Activated CD8-positive, alpha-beta memory T cell treated with anti-CD3 and anti-CD28 coated beads, Interleukin-2, amount 10 ng/mL, durations not matched to agents 7 days and 5 days (primary cell): ENCODE measurements at regions not wholly inside any gene's neighbourhood (a gene's known extent, or its start where the extent isn't known, plus 50 kb on each side); places are given as distances from the start of the nearest gene placed in this dataset.

ENCODE experiments used
- ATAC-seq: fragments of 150-1000 bp; cut with Tn5 transposase; one replicate; pipeline ENCODE4 v1.10.0; 2021; ENCODE audit warnings: moderate library complexity
- CTCF ChIA-PET: fragments of 350-600 bp; sonication (Branson Sonifier 250); formaldehyde crosslinking; loops from one replicate; lab custom pipeline; 2021; ENCODE audit warnings: antibody characterized with exemption; lab: Charles Lee
- DNase-seq: peaks from one replicate; pipeline ENCODE4 v3.0.0-alpha.2; 2020
- H3K27ac Mint-ChIP-seq: one replicate; pipeline ENCODE4 v1.8.0; 2021; ENCODE audit warnings: mild to moderate bottlenecking, mixed read lengths
- H3K27me3 Mint-ChIP-seq: one replicate; pipeline ENCODE4 v1.8.0; 2021; ENCODE audit warnings: mixed read lengths
- H3K36me3 Mint-ChIP-seq: one replicate; pipeline ENCODE4 v1.8.0; 2021; ENCODE audit warnings: mild to moderate bottlenecking, mixed read lengths
- H3K4me1 Mint-ChIP-seq: one replicate; pipeline ENCODE4 v1.8.0; 2021; ENCODE audit warnings: mixed read lengths
- H3K4me3 Mint-ChIP-seq: one replicate; pipeline ENCODE4 v1.8.0; 2021; ENCODE audit warnings: mild to moderate bottlenecking, moderate library complexity, mixed read lengths
- H3K9me3 Mint-ChIP-seq: one replicate; pipeline ENCODE4 v1.8.0; 2022; ENCODE audit warnings: low read depth, mixed read lengths

DNA sequence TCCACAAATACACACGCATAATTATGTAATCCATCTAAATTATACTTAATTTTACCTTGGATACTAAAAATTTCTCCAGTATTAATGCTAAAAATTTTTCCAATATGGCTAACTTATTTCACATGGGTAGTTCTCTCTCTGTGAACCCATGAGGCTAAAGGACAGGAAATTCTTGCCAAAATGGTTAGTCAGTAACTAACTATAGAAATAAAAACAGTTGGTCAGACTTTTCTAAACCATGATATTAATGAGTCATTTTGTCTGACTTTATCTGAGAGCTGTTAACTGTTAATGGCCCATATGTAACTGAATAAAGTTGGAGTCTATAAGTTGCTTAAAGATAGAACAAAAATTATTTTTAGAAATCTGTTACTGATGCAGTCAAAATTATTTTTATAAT, 549.4 kb downstream of the TLL1 start:
- no peak for ATAC-seq
- no peak for DNase-seq
- CTCF ChIA-PET, result no interaction called here
- Mint-ChIP-seq H3K4me3 (no peak overlapping the region), H3K27me3 (no peaks in the 10 kb centered on the region), H3K27ac (no peak overlapping the region), H3K36me3 (no peaks in the 10 kb centered on the region), H3K4me1 (no peaks in the 10 kb centered on the region), H3K9me3 (peaks cover 12% of the 10 kb centered on the region)

DNA sequence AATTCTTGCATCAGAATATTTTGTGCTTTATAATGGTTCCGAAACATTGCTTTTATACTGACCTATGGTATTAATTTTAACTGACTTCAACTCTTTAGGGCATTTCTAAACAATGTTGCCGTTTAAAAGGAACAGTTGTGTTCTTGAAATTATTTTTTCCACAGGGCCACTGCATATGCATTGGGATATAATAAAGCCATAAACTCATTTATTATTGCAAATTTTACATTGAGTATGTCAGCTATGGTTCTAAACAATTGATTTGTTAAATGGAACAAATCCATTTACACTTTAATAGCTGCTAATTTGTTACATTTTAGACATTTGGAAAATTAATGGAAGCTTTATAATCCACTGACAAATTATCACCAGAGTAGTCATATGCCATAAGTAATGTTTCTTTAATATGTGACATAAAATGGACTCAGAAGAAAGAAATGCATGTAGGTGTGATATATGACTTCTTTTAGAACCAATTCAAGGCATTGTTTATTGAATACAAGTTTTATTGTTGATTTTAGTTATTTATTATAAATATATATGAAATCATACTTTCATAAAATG, 553.3 kb downstream of the TLL1 start:
- ATAC-seq (no peak), DNase-seq (no peak)
- Mint-ChIP-seq H3K9me3 (peaks cover 6% of the 10 kb centered on the region), H3K4me1 (no peaks in the 10 kb centered on the region), H3K4me3 (no peak overlapping the region), H3K27ac (no peak overlapping the region), H3K36me3 (no peaks in the 10 kb centered on the region), H3K27me3 (no peaks in the 10 kb centered on the region)
- CTCF ChIA-PET, result no interaction called here

DNA sequence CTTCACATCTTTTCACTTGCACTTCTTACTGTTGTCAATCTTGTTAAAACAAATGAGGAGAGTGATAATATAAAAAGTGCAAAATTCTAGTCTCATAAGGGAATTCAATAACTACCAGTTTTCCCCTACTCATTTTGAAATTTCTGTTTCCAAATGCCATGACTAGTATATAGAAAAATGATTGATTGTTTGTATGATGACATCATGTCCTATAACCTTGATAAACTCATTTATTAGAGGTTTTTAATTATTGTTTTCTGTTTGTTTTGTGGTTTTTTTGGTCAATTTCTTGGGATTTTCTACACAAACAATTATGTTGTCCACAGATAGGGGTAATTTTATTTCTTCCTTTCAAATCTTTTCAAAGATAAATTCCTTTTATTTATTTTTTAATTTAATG, 559.1 kb downstream of the TLL1 start:
- no peak overlapping the region for H3K27ac Mint-ChIP-seq
- H3K4me1 Mint-ChIP-seq, result no peaks in the 10 kb centered on the region
- no peak for ATAC-seq
- H3K9me3 Mint-ChIP-seq, result peaks cover 4% of the 10 kb centered on the region
- CTCF ChIA-PET, result no interaction called here
- H3K36me3 Mint-ChIP-seq, result no peaks in the 10 kb centered on the region
- no peaks in the 10 kb centered on the region for H3K27me3 Mint-ChIP-seq
- no peak for DNase-seq
- no peak overlapping the region for H3K4me3 Mint-ChIP-seq

DNA sequence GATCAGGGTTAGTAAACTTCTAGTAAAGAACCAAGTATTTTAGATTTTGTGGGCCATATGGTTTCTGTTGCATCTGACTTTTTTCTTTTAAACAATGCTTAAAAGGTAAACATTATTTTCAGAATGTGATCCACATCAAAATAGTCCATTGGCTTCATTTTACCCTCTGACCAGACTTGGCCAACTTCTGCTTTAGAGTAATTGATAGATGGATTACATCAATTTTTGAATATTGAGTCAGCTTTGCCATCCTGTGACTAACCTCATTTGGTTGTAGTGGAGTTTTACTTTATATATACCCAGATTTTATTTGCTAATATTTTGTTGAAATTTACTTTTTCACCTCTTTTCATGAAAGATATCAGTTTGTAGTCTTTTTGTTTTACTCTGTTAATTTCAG, 559.8 kb downstream of the TLL1 start:
- Mint-ChIP-seq H3K36me3 (no peaks in the 10 kb centered on the region), H3K9me3 (peaks cover 4% of the 10 kb centered on the region), H3K4me3 (no peak overlapping the region), H3K4me1 (no peaks in the 10 kb centered on the region), H3K27me3 (no peaks in the 10 kb centered on the region), H3K27ac (no peak overlapping the region)
- ATAC-seq (no peak), DNase-seq (no peak)
- CTCF ChIA-PET, result no interaction called here

DNA sequence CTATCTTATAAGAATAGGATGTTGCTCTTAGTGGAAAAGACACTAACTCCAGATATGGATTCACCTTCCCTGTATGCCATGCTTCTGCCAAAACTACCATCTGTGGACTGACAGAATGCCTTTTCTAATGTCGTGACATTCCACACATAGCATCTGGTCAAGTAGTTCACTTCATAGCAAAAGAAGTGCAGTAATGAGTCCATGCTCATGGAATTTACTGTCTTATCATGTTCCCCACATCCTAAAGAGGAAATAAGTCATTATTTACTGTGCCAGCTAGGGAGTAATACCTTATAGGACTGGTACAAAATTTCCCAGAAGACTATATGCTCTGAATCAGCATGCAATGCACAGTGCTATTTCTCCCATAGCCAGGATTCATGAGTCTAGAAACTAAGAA, 562.4 kb downstream of the TLL1 start:
- DNase-seq (no peak), ATAC-seq (no peak)
- CTCF ChIA-PET, result no interaction called here
- Mint-ChIP-seq H3K27me3 (no peaks in the 10 kb centered on the region), H3K4me1 (no peaks in the 10 kb centered on the region), H3K27ac (no peak overlapping the region), H3K36me3 (no peaks in the 10 kb centered on the region), H3K4me3 (no peak overlapping the region), H3K9me3 (no peaks in the 10 kb centered on the region)

DNA sequence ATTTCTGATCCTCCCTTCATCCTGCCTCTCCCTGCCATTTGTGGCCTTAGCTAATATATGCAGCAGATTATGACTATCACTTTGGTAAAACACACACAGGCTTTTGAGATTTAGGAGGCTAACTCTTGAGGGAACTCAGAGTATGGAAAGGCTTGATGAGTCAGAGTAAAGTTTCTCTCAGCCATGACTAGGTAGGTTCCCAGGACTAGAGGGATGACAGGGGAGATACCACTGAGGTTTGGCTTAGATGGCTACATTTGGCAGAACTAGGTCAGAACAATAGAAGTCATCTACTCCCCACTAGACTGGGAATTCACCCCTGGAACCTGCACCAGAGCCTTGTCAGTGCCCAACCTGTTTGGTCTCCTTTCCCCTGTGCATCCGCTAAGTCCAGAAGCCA, 585.7 kb downstream of the TLL1 start:
- Mint-ChIP-seq H3K4me1 (no peaks in the 10 kb centered on the region), H3K9me3 (peaks cover 1% of the 10 kb centered on the region), H3K27ac (no peak overlapping the region), H3K36me3 (no peaks in the 10 kb centered on the region), H3K27me3 (no peaks in the 10 kb centered on the region), H3K4me3 (no peak overlapping the region)
- CTCF ChIA-PET, result no interaction called here
- no peak for DNase-seq
- ATAC-seq, result no peak

DNA sequence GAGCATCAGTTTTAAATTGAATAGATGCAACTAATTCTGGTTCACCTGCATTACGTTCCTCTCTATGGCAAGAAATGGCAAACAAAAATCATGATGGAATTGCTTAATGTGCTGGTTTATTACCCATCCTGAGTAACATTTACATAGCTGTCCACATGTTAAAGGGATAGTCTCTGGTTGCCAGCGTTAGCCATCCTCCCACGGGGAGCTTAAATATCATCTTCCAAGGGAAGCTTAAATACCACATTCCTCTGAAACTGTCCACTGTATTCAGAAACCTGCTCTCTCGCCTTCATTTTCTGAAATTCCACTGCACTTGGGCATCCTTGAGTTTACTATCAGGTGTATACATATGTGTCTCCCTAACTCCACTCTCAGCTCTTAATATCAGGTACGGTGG, 586.6 kb downstream of the TLL1 start:
- Mint-ChIP-seq H3K4me3 (no peak overlapping the region), H3K36me3 (no peaks in the 10 kb centered on the region), H3K4me1 (no peaks in the 10 kb centered on the region), H3K27me3 (no peaks in the 10 kb centered on the region), H3K27ac (no peak overlapping the region), H3K9me3 (no peaks in the 10 kb centered on the region)
- CTCF ChIA-PET, result no interaction called here
- DNase-seq (no peak), ATAC-seq (no peak)

DNA sequence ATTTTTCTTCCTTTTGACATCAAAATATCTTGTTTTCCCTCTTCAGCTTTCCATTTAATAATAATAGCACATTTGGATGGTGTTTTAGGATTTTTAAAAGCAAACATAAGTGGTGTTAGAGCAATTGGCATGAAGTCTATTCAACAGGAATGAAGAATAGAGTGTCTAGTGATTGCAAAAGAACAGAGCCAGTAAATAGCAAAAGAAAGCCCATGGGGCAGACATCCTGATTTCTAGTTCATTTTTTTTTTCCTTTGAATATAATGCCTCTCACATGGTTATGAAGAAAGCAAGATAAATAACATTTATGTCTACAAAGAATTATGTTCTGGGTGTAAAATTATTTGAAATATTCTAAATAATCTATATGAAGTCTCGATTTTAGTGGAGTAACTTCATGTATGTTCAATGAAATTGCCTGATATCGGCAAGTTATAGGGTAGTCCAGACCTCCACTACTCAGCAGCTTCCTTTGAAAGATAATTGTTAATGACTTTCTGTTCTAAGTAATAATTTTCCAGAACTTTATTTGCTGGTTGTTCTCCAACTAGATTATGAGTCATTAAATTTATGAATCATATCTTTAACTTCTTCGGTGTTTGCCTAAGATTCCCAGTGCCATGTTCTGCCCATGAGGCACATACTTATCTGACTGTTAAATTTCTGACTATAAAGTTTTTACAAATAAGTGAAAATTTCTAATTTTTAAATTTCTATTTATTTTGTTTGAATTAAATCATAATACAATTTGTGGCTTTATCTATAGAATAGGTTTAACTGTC, 587.9 kb downstream of the TLL1 start:
- no peak overlapping the region for H3K27ac Mint-ChIP-seq
- ATAC-seq, result no peak
- CTCF ChIA-PET, result no interaction called here

DNA sequence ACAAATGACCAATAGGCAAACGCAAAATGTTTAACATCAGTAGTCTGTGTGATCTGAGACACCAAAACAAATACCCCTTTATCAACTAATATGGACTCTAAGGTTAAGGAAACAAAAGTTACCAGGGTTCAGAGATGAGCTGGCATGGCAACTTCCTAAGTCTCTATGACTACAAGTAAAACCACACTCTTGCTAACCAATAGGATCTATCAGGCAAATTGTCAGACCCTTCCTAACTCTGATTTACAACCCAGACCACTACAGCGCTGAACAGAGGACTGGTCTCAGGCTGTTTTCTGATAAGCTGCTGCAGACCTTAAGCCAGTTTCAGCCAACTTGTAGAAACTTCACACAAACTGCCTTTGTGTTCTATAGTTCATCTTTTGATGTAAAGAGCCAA, 608.0 kb downstream of the TLL1 start:
- peaks cover 4% of the 10 kb centered on the region for H3K9me3 Mint-ChIP-seq
- no peaks in the 10 kb centered on the region for H3K36me3 Mint-ChIP-seq
- CTCF ChIA-PET, result no interaction called here
- H3K27ac Mint-ChIP-seq, result no peak overlapping the region
- no peaks in the 10 kb centered on the region for H3K4me1 Mint-ChIP-seq
- no peaks in the 10 kb centered on the region for H3K27me3 Mint-ChIP-seq
- DNase-seq (no peak), ATAC-seq (no peak)
- H3K4me3 Mint-ChIP-seq, result no peak overlapping the region

More for the DNA sequence above, 587.9 kb downstream of the TLL1 start:
- H3K9me3 Mint-ChIP-seq, result no peaks in the 10 kb centered on the region
- DNase-seq, result no peak
- H3K27me3 Mint-ChIP-seq, result no peaks in the 10 kb centered on the region
- no peaks in the 10 kb centered on the region for H3K4me1 Mint-ChIP-seq
- H3K36me3 Mint-ChIP-seq, result no peaks in the 10 kb centered on the region
- H3K4me3 Mint-ChIP-seq, result no peak overlapping the region

DNA sequence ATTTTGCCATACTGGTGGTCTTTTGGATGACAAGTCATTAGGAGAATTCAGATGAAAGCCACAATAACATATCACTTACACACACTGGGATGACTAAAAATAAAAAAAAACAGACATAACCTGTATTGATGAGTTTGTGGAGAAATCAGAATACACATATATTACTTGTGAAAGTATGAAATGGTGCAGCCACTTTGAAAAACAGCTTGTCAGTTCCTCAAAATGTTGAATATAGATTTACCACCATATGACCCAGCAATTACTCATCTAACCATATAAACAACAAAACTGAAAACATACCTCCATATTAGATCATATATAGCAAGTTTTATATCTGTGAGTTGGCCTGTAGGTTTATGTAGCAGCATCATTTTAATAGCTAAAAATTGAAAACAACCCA, 608.7 kb downstream of the TLL1 start:
- H3K27ac Mint-ChIP-seq, result no peak overlapping the region
- CTCF ChIA-PET, result no interaction called here
- DNase-seq, result no peak
- ATAC-seq, result no peak
- H3K9me3 Mint-ChIP-seq, result peaks cover 4% of the 10 kb centered on the region
- H3K4me3 Mint-ChIP-seq, result no peak overlapping the region
- H3K36me3 Mint-ChIP-seq, result no peaks in the 10 kb centered on the region
- no peaks in the 10 kb centered on the region for H3K27me3 Mint-ChIP-seq
- H3K4me1 Mint-ChIP-seq, result no peaks in the 10 kb centered on the region

DNA sequence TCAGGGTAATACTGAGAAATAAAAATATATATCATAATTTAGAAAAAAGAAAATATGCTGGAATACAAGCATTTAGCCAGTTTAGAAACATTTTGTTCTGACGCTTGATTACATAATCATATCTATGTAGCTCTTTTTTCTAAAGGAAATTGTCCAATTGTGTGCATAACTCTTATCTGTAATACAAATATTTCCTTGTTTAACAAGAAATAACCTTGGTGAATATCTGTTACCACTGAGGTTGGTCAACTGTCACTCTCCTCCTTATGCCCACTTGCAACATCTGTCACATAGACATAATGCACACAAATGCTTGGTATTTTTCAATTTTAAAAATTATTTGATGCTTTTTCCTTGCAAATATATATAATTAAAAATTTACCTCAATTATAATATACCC, 609.7 kb downstream of the TLL1 start:
- H3K27me3 Mint-ChIP-seq, result no peaks in the 10 kb centered on the region
- H3K4me3 Mint-ChIP-seq, result no peak overlapping the region
- no peak for ATAC-seq
- no peaks in the 10 kb centered on the region for H3K4me1 Mint-ChIP-seq
- CTCF ChIA-PET, result no interaction called here
- no peak overlapping the region for H3K27ac Mint-ChIP-seq
- DNase-seq, result no peak
- H3K36me3 Mint-ChIP-seq, result no peaks in the 10 kb centered on the region
- peaks cover 4% of the 10 kb centered on the region for H3K9me3 Mint-ChIP-seq

DNA sequence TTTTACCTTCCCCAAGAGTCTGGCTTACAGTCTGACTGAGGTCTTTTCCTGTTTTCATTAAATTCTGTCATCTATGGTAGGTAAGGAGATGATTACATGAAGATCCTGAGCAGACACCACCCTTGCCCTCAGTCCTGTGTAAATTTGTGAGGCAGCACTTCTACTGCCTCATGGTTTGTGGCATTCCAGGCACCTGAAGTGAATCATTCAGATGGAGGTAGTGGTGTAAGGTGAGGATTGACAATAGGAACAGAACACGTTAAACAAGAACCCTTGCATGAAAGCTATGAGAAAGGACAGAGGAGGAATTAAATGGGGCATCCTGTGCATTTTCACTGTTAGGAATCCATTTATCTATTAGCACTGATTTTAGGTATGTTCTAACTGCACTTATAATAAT, 618.6 kb downstream of the TLL1 start:
- no peaks in the 10 kb centered on the region for H3K9me3 Mint-ChIP-seq
- ATAC-seq, result no peak

DNA sequence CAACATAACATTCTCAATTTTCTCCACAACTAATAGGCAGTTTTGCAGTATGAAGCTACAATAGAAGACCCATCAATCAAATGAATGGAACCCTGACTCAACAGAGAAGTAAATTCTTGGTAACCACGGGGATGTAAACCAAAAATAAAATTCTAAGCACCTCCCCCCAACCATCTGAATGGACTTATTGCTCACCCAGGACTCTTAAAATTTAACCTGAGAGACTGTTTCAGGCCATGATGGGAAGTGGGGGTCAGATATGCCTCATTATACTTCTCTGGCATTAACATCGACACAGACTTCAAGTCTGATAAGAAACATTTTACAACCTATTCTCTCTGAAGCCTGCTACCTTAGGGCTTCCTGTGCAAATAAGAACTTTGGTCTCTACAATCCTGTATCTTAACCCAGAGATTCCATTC, 620.9 kb downstream of the TLL1 start:
- no peak overlapping the region for H3K27ac Mint-ChIP-seq
- no peak overlapping the region for H3K4me3 Mint-ChIP-seq
- no peaks in the 10 kb centered on the region for H3K4me1 Mint-ChIP-seq
- CTCF ChIA-PET, result no interaction called here
- no peaks in the 10 kb centered on the region for H3K27me3 Mint-ChIP-seq
- H3K9me3 Mint-ChIP-seq, result peaks cover 2% of the 10 kb centered on the region
- no peaks in the 10 kb centered on the region for H3K36me3 Mint-ChIP-seq
- DNase-seq, result no peak
- ATAC-seq, result no peak

More for the DNA sequence above, 618.6 kb downstream of the TLL1 start:
- Mint-ChIP-seq H3K27ac (no peak overlapping the region), H3K4me3 (no peak overlapping the region), H3K4me1 (no peaks in the 10 kb centered on the region), H3K27me3 (no peaks in the 10 kb centered on the region), H3K36me3 (no peaks in the 10 kb centered on the region)
- DNase-seq, result no peak
- CTCF ChIA-PET, result no interaction called here

DNA sequence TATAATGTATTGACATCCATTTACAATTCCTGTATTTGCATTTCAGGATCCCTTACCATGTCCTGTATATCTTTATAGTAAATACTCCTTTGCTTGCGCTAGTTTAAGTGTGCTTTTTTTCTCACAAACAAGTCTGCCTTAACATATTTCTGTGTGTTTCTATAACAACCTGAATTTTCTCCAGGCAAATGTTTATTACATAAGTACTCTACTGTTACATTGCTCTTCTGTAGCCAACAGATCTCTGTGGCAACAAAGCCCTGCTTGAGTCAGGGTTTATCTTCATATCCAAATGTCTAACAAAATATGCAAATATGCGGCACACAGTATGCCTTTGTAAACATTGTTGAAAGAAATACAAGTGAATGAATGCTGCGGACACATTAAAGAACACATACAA, 625.5 kb downstream of the TLL1 start:
- CTCF ChIA-PET, result no interaction called here
- DNase-seq (no peak), ATAC-seq (no peak)
- Mint-ChIP-seq H3K27ac (no peak overlapping the region), H3K36me3 (no peaks in the 10 kb centered on the region), H3K4me3 (no peak overlapping the region), H3K27me3 (no peaks in the 10 kb centered on the region), H3K9me3 (peaks cover 4% of the 10 kb centered on the region), H3K4me1 (no peaks in the 10 kb centered on the region)
